ENCODE measurements at regions not wholly inside any gene's neighbourhood (a gene's known extent, or its start where the extent isn't known, plus 50 kb on each side); places are given as distances from the start of the nearest gene placed in this dataset.

- H3K18ac ChIP-seq (ENCODE audit: insufficient read length, low read depth, low read length): no peak overlapping the region
- no peak overlapping the region for H2BK12ac ChIP-seq (ENCODE audit: insufficient read length, low read depth, low read length)
- H2BK15ac ChIP-seq (ENCODE audit: low read depth, low read length): no peak overlapping the region
- no peak overlapping the region for H4K5ac ChIP-seq (ENCODE audit: insufficient read length, low read depth, low read length)
- H3K9me3 ChIP-seq (ENCODE audit: control insufficient read depth, low read depth, low read length): no peaks in the 10 kb centered on the region
- H3K23me2 ChIP-seq (ENCODE audit: insufficient read length, low read depth, low read length, poor library complexity, severe bottlenecking): no peaks in the 10 kb centered on the region
- no peak overlapping the region for H2BK5ac ChIP-seq (ENCODE audit: insufficient read length, low read length)
- peaks cover 0 to 43% of the 10 kb centered on the region in 2 experiments; a peak in 2 of 5 replicates for H3K9me3 Mint-ChIP-seq
- peaks cover 0 to 4% of the 10 kb centered on the region in 2 experiments; a peak in 1 of 4 replicates for H3K4me1 Mint-ChIP-seq
- H3K4me3 Mint-ChIP-seq: no peak overlapping the region
- no peak overlapping the region for H3T11ph ChIP-seq (ENCODE audit: low read length)
- no peak overlapping the region for H3K4me2 ChIP-seq (ENCODE audit: insufficient read depth, insufficient read length, low read length)
- H3K79me2 ChIP-seq (ENCODE audit: insufficient read depth, low read length): no peaks in the 10 kb centered on the region
- no peak overlapping the region for H4K8ac ChIP-seq (replicated peaks; ENCODE audit: insufficient read length, low read depth, low read length)
- no peak overlapping the region for H2AFZ ChIP-seq (ENCODE audit: low read length)
- no peaks in the 10 kb centered on the region for H3K79me1 ChIP-seq (ENCODE audit: insufficient read depth, low read depth, low read length, poor library complexity, severe bottlenecking)
- H3K56ac ChIP-seq (ENCODE audit: insufficient read length, low read depth, low read length): no peak overlapping the region
- no peak overlapping the region for H3K23ac ChIP-seq (ENCODE audit: insufficient read length, low read depth, low read length)
- H3K36me3 Mint-ChIP-seq (ENCODE audit: insufficient read depth in 1 of 3, low read depth in 3 of 3): no peaks in the 10 kb centered on the region
- no peaks in the 10 kb centered on the region for H3K4me1 ChIP-seq (ENCODE audit: insufficient read depth, low read length)
- H4K20me1 ChIP-seq (ENCODE audit: control insufficient read depth, insufficient read depth, insufficient read length): no peaks in the 10 kb centered on the region
- no peak overlapping the region for H3K27ac Mint-ChIP-seq
- peaks cover 45% of the 10 kb centered on the region for H3K27me3 Mint-ChIP-seq (ENCODE audit: low read depth)
- no peak overlapping the region for H3K27ac ChIP-seq (ENCODE audit: insufficient read length, low read depth, low read length)
- TF ChIP-seq, protein P1, sequence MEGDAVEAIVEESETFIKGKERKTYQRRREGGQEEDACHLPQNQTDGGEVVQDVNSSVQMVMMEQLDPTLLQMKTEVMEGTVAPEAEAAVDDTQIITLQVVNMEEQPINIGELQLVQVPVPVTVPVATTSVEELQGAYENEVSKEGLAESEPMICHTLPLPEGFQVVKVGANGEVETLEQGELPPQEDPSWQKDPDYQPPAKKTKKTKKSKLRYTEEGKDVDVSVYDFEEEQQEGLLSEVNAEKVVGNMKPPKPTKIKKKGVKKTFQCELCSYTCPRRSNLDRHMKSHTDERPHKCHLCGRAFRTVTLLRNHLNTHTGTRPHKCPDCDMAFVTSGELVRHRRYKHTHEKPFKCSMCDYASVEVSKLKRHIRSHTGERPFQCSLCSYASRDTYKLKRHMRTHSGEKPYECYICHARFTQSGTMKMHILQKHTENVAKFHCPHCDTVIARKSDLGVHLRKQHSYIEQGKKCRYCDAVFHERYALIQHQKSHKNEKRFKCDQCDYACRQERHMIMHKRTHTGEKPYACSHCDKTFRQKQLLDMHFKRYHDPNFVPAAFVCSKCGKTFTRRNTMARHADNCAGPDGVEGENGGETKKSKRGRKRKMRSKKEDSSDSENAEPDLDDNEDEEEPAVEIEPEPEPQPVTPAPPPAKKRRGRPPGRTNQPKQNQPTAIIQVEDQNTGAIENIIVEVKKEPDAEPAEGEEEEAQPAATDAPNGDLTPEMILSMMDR (conservative IDR thresholded peaks at IDR 0.05): no peak
- no peak overlapping the region for H3K9ac ChIP-seq (ENCODE audit: extremely low read depth, insufficient read length, low read length)
- H4K91ac ChIP-seq (ENCODE audit: insufficient read length, low read depth, low read length): no peak overlapping the region
- no peak overlapping the region for H3K14ac ChIP-seq (ENCODE audit: insufficient read depth, low read length)
- WGBS (ENCODE audit: extremely low coverage, insufficient read length, low lambda C conversion rate): no CpG with 5 or more reads among the region's 4 CpGs
- no peaks in the 10 kb centered on the region for H3K27me3 ChIP-seq (ENCODE audit: insufficient read depth, low read length)
- H2BK120ac ChIP-seq (ENCODE audit: low read depth, low read length, poor library complexity, severe bottlenecking): no peak overlapping the region
- H2BK20ac ChIP-seq (ENCODE audit: low read depth, low read length, poor library complexity, severe bottlenecking): no peak overlapping the region
- H2AK5ac ChIP-seq (ENCODE audit: insufficient read length, low read length): no peak overlapping the region
- DNase-seq: no peak
- no peak overlapping the region for H3K4ac ChIP-seq (ENCODE audit: low read depth, low read length)
Measured at GRCh38 chr2:95695613-95696012, 103.8 kb downstream of the TRIM43 start.
